Kasumi-1 (cell line): ENCODE measurements at regions not wholly inside any gene's neighbourhood (a gene's known extent, or its start where the extent isn't known, plus 50 kb on each side); places are given as distances from the start of the nearest gene placed in this dataset.
A peak's percentile ranks its signal among the peaks of the same experiment; 100 is the strongest.
"Not testable (repeated sequence)": the region's sequence is repeated elsewhere in the genome, so short reads cannot be mapped to it uniquely, and the experiment has no call there.

ENCODE experiments used
- DNase-seq, 2 experiments: peaks; one replicate each; lab custom pipeline; 2025; lab: John Stamatoyannopoulos, UW

GRCh38 chrX:34270434-34270833 is 138.3 kb upstream of the FAM47A start:
- DNase-seq = no peak

- DNase-seq = no peak
Measured at GRCh38 chrX:34238896-34239295, 106.8 kb upstream of the FAM47A start.

GRCh38 chrX:34230156-34230555 is 98.0 kb upstream of the FAM47A start:
- not testable (repeated sequence) for DNase-seq

- DNase-seq = no peak
Measured at GRCh38 chrX:34227804-34228203, 95.7 kb upstream of the FAM47A start.

GRCh38 chrX:34223574-34223973 is 91.5 kb upstream of the FAM47A start:
- DNase-seq = no peak

GRCh38 chrX:34218063-34218462 is 85.9 kb upstream of the FAM47A start:
- peak; percentile 5 to 28 for DNase-seq

- no peak for DNase-seq
Measured at GRCh38 chrX:34197946-34198345, 65.8 kb upstream of the FAM47A start.
